ENCODE measurements at regions not wholly inside any gene's neighbourhood (a gene's known extent, or its start where the extent isn't known, plus 50 kb on each side); places are given as distances from the start of the nearest gene placed in this dataset.
A peak's percentile ranks its signal among the peaks of the same experiment; 100 is the strongest.
"Not testable (repeated sequence)": the region's sequence is repeated elsewhere in the genome, so short reads cannot be mapped to it uniquely, and the experiment has no call there.

GRCh38 chr5:92665506-92665905, 915.5 kb downstream of the NR2F1-AS1 start:
- no peak for DNase-seq

- no peak for DNase-seq
These were observed 918.3 kb downstream of the NR2F1-AS1 start for GRCh38 chr5:92662741-92663140.

- DNase-seq: no peak
These were observed 921.8 kb downstream of the NR2F1-AS1 start for GRCh38 chr5:92659246-92659645.

GRCh38 chr5:92654601-92655000, 926.4 kb downstream of the NR2F1-AS1 start:
- DNase-seq: not testable (repeated sequence)

- DNase-seq: no peak
These were observed 927.1 kb downstream of the NR2F1-AS1 start for GRCh38 chr5:92653730-92654461.

GRCh38 chr5:92652756-92653155, 928.3 kb downstream of the NR2F1-AS1 start:
- peak; percentile 23 for DNase-seq

GRCh38 chr5:92644266-92644886, 936.6 kb downstream of the NR2F1-AS1 start:
- DNase-seq: no peak

GRCh38 chr5:92641031-92641962, 939.7 kb downstream of the NR2F1-AS1 start:
- DNase-seq: peak; percentile 18

- DNase-seq: no peak
These were observed 940.7 kb downstream of the NR2F1-AS1 start for GRCh38 chr5:92640340-92640739.

- no peak for DNase-seq
These were observed 943.1 kb downstream of the NR2F1-AS1 start for GRCh38 chr5:92637960-92638359.

- DNase-seq: no peak
These were observed 943.8 kb downstream of the NR2F1-AS1 start for GRCh38 chr5:92637247-92637646.

- no peak for DNase-seq
These were observed 946.0 kb downstream of the NR2F1-AS1 start for GRCh38 chr5:92635001-92635461.

- DNase-seq: no peak
These were observed 947.0 kb downstream of the NR2F1-AS1 start for GRCh38 chr5:92633875-92634487.

GRCh38 chr5:92633176-92633575, 947.8 kb downstream of the NR2F1-AS1 start:
- DNase-seq: no peak

GRCh38 chr5:92631237-92631701, 949.8 kb downstream of the NR2F1-AS1 start:
- not testable (repeated sequence) for DNase-seq

GRCh38 chr5:92629574-92629973, 951.4 kb downstream of the NR2F1-AS1 start:
- no peak for DNase-seq

- no peak for DNase-seq
These were observed 952.0 kb downstream of the NR2F1-AS1 start for GRCh38 chr5:92629000-92629399.

GRCh38 chr5:92627186-92627585, 953.8 kb downstream of the NR2F1-AS1 start:
- no peak for DNase-seq

GRCh38 chr5:92616085-92616484, 964.9 kb downstream of the NR2F1-AS1 start:
- DNase-seq: no peak

GRCh38 chr5:92613546-92613945, 967.5 kb downstream of the NR2F1-AS1 start:
- DNase-seq: no peak

- not testable (repeated sequence) for DNase-seq
These were observed 970.6 kb downstream of the NR2F1-AS1 start for GRCh38 chr5:92610435-92610834.

GRCh38 chr5:92605591-92605990, 975.4 kb downstream of the NR2F1-AS1 start:
- DNase-seq: no peak
